ENCODE measurements at regions not wholly inside any gene's neighbourhood (a gene's known extent, or its start where the extent isn't known, plus 50 kb on each side); places are given as distances from the start of the nearest gene placed in this dataset.

GRCh38 chr21:25424634-25425033, 182.6 kb downstream of the MRPL39 start:
- no peak for DNase-seq (ENCODE audit: low read depth in 1 of 2, low spot score in 1 of 2)

GRCh38 chr21:25424048-25424447, 183.2 kb downstream of the MRPL39 start:
- no peak for DNase-seq (ENCODE audit: low read depth in 1 of 2, low spot score in 1 of 2)

- DNase-seq (ENCODE audit: low read depth in 1 of 2, low spot score in 1 of 2): no peak
These were observed 184.4 kb downstream of the MRPL39 start for GRCh38 chr21:25422610-25423608.

- DNase-seq (ENCODE audit: low read depth in 1 of 2, low spot score in 1 of 2): peak in 1 of 2 donors; percentile 44
These were observed 185.8 kb downstream of the MRPL39 start for GRCh38 chr21:25421321-25422028.

GRCh38 chr21:25420831-25421230, 186.4 kb downstream of the MRPL39 start:
- DNase-seq (ENCODE audit: low read depth in 1 of 2, low spot score in 1 of 2): no peak

DNA sequence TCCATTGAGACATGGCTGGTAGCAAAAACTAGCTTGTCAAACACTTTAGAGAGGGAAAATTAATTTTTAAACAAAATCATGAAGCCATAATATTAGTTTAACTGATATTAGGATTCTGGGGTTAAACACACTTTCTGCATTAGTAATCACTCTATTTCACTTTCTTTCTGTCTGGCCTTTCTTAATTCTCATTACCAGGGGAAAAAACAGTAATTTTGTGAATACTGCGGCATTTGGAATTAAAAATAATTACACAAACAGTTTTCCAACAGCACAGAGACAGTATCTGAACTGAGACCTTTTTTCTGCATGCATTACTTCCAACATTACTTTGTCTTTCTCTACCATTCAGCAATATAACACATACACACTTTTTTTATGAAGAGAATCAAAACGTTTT, 190.6 kb downstream of the MRPL39 start:
- no peak for DNase-seq (ENCODE audit: low read depth in 1 of 2, low spot score in 1 of 2)

DNA sequence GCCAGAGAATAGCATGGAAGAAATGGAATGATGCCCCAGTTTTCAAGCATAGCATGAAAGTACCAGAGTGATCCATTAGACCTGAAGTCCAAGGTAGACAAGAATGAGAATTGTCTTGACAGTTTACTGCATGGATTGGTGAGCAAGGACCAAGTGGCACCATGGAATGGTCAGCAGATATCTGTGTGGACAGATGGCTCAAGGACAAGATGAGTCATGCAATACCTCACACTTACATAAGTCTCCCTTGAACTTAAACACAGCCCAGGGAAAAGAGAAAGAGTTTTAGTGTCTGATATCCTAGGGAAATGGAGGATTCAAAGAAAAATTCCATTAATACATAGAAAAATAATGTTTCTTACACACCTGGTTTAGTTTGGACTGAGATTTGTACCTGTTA, 195.2 kb downstream of the MRPL39 start:
- DNase-seq (ENCODE audit: low read depth in 1 of 2, low spot score in 1 of 2): no peak

DNA sequence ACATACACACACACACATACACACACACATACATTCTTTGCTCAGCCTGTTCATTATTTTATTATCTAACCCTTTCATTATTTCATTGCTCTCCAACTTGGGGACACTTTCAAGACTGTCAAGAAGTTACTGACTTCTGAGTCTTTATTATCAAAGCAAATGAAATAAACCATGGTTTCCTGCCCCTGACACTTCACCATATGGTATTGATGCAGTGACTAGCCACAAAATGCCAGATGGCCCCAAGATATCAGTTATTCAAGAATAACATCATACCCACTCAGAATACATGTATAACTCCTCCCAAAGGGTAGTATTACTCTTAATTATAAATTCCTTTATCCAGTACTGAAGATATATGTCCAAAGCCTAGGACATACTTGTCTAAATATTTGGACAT, 197.3 kb downstream of the MRPL39 start:
- no peak for DNase-seq (ENCODE audit: low read depth in 1 of 2, low spot score in 1 of 2)

DNA sequence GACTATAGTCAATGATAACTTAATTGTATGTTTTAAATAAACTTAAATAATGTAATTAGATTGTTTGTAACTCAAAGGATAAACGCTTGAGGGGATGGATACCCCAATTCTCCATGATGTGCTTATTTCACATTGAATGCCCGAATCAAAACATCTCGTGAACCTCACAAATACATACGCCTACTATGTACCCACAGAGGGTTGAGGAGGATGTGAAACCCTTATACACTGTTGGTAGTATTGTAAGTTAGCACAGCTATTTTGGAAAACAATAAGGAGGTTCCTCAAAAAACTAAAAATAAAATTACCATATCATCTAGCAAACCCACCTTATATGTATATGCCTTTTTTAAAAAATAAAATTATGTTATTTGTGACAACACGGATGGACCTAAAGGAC, 198.6 kb downstream of the MRPL39 start:
- DNase-seq (ENCODE audit: low read depth in 1 of 2, low spot score in 1 of 2): no peak

GRCh38 chr21:25406887-25407579, 200.2 kb downstream of the MRPL39 start:
- DNase-seq (ENCODE audit: low read depth in 1 of 2, low spot score in 1 of 2): no peak

DNA sequence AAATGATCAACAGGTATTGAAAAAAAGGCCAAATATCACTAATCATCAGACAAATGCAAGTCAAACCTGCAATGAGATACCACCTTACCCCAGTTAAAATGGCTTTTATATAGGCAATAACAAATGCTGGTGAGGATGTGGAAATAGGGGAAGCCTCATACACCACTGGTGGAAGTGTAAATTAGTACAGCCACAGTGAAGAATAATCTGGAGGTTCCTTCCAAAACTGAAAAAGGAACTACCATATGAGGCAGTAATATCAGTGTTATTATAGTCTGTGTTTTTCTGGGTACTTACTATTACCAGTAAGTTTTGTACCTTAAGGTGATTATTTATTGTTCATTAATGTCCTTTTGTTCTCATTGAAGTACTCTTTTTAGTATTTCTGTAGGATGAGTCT, 201.3 kb downstream of the MRPL39 start:
- no peak for DNase-seq (ENCODE audit: low read depth in 1 of 2, low spot score in 1 of 2)

DNA sequence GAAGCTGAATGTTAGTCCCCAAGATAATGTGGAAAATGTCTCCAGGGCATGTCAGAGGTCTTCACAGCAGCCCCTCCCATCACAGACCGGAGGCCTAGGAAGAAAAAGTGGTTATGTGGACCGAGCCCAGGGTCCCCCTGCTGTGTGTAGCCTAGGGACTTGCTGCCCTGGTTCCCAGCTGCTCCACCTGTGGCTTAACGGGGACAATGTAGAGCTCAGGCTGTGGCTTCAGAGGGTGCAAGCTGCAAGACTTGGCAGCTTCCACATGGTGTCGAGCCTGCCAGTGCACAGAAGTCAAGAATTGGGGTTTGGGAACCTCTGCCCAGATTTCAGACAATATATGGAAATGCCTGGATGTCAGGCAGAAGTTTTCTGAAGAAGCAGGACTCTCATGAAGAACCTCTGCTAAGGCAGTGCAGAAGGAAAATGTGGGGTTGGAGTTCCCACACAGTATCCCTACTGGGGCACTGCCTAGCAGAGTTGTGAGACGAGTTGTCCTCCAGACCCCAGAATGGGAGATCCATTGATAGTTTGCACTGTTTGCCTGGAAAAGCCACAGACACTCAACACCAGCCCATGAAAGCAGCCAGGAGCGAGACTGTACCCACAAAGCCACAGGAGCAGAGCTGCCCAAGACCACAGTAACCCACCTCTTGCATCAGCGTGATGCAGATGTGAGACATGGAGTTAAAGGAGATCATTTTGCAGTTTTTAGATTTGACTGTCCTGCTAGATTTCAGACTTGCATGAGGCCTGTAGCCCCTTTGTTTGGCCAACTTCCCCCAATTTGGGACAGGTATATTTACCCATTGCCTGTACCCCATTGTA, 204.9 kb downstream of the MRPL39 start:
- DNase-seq (ENCODE audit: low read depth in 1 of 2, low spot score in 1 of 2): no peak

DNA sequence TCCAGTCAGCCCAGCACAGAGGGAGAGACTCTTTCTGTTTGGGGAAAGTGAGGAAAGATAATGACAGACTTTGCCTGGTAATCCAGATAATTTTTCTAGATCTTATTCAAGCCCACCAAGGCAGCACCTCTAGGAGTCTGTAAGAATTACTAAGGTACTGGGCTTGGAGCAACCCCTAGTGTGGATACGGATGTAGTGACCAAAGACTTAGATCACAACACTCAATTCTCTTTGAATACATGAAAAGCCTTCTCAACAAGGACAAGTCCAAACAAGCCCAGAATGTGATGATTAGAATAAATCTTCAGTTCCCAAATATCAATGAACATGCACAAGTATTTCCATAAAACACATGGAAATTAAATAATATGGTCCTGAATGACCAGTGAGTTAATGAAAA, 206.9 kb downstream of the MRPL39 start:
- no peak for DNase-seq (ENCODE audit: low read depth in 1 of 2, low spot score in 1 of 2)

DNA sequence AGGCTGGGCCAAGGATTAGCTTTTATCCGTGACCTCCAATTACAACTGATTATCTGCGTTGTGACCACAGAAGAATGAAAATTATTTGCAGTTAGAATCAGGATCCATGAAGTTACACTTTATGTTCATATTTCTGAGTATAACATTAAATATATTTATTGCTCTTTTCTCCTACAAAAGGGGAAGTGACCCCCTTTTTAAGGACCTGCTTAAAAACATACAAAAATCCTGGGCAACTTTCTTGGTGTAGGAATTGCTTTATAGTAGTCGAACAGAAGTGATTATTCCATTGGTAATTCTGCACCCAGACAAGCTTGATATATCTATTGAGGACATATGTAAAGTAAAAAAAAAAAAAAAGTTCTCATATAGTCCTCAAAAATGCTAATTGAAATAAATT, 208.7 kb downstream of the MRPL39 start:
- no peak for DNase-seq (ENCODE audit: low read depth in 1 of 2, low spot score in 1 of 2)

GRCh38 chr21:25396135-25396711, 211.1 kb downstream of the MRPL39 start:
- DNase-seq (ENCODE audit: low read depth in 1 of 2, low spot score in 1 of 2): peak in 1 of 2 donors; percentile 44

DNA sequence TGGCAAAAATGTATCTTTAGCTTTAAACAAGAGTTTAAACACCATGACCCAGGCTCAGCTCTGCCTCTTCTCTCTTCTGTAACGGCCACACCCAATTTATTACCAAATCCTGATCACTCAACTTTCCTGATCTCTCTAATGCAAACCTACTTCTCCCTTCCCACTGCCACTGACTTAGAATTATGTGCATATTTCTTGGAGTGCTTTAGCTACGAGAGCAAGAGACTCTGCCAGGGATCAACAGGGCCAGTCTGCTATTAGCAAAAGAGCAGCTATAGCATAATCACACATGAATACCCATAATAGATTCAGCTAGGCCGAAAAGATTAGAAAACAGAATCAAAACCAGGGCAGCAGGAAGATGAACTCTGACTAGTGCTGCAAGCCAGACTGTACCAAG, 215.5 kb downstream of the MRPL39 start:
- DNase-seq (ENCODE audit: low read depth in 1 of 2, low spot score in 1 of 2): no peak

GRCh38 chr21:25390701-25391100, 216.6 kb downstream of the MRPL39 start:
- DNase-seq (ENCODE audit: low read depth in 1 of 2, low spot score in 1 of 2): no peak

GRCh38 chr21:25387665-25388064, 219.6 kb downstream of the MRPL39 start:
- no peak for DNase-seq (ENCODE audit: low read depth in 1 of 2, low spot score in 1 of 2)

DNA sequence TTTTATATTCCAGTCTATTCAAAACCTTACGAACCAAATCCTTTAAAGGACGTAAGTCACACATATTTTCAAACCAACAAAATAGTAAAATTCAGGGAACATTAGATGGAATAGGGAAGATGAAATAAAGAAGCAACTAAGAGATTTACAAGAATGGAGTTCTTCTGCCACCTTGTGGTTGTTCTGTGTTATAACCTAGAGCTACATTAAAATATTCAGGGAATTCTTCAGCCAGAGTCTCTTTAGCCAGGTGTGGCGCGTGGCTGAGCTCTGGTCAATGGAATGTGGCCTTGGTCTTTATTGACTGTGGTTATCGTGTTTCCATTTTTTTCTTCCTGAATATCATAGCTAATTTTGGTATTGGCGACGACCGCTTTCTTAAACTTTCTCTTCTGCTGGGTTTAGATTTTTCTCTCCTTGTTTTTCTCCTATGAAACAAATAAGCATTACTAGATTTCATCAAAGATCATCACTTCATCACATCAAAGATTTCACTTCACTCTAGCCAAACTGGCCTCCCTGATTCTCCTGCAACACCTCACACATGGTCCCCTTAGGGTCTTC, 221.3 kb downstream of the MRPL39 start:
- no peak for DNase-seq (ENCODE audit: low read depth in 1 of 2, low spot score in 1 of 2)

- no peak for DNase-seq (ENCODE audit: low read depth in 1 of 2, low spot score in 1 of 2)
These were observed 221.9 kb downstream of the MRPL39 start for GRCh38 chr21:25385341-25385740.

All from activated T-helper 1 cell treated with anti-CD3 and anti-CD28 coated beads, Interleukin-2, amount 50 U/mL, for 16 hours (primary cell).